ENCODE measurements at regions not wholly inside any gene's neighbourhood (a gene's known extent, or its start where the extent isn't known, plus 50 kb on each side); places are given as distances from the start of the nearest gene placed in this dataset.

- intact Hi-C loops (cut with DNase I): no loop called here
- ATAC-seq (no peak), DNase-seq (no peak)
- TF ChIP-seq POLR2A (IDR thresholded peaks at IDR 0.05) (no peak), CTCF (IDR thresholded peaks at IDR 0.05) (no peak)
- Histone ChIP-seq H3K27ac (no peak overlapping the region), H3K4me3 (no peak overlapping the region), H3K9me3 (no peaks in the 10 kb centered on the region), H3K36me3 (replicated peaks in 1 of 2; ENCODE audit: insufficient read depth in 1 of 2, low read depth in 2 of 2) (no peaks in the 10 kb centered on the region), H3K27me3 (peaks cover 0 to 5% of the 10 kb centered on the region in 2 donors), H3K4me1 (no peaks in the 10 kb centered on the region)
- WGBS, 2 donors: 24 to 43% methylated on average over 6 of the region's 6 CpGs
Measured at GRCh38 chr16:79473456-79473855, 127.1 kb downstream of the MAF start.

GRCh38 chr16:79472426-79472825 lies 128.1 kb downstream of the MAF start:
- WGBS, 2 donors: 59 to 83% methylated on average over 3 of the region's 3 CpGs
- H3K4me3 ChIP-seq: no peak overlapping the region
- no peak overlapping the region for H3K27ac ChIP-seq
- H3K27me3 ChIP-seq: peaks cover 0 to 5% of the 10 kb centered on the region in 2 donors
- H3K4me1 ChIP-seq: no peaks in the 10 kb centered on the region
- no peaks in the 10 kb centered on the region for H3K9me3 ChIP-seq
- ATAC-seq (no peak), DNase-seq (no peak)
- no peak for TF ChIP-seq POLR2A (IDR thresholded peaks at IDR 0.05)
- intact Hi-C loops (cut with DNase I): no loop called here
- no peaks in the 10 kb centered on the region for H3K36me3 ChIP-seq (replicated peaks in 1 of 2; ENCODE audit: insufficient read depth in 1 of 2, low read depth in 2 of 2)

- H3K9me3 ChIP-seq: no peaks in the 10 kb centered on the region
- ATAC-seq (no peak), DNase-seq (peak in 2 of 4 donors; percentile 14 to 48)
- no peaks in the 10 kb centered on the region for H3K4me1 ChIP-seq
- no peak for TF ChIP-seq CTCF (IDR thresholded peaks at IDR 0.05)
- TF ChIP-seq POLR2A (IDR thresholded peaks at IDR 0.05): no peak
- H3K36me3 ChIP-seq (replicated peaks in 1 of 2; ENCODE audit: insufficient read depth in 1 of 2, low read depth in 2 of 2): no peaks in the 10 kb centered on the region
- intact Hi-C loops (cut with DNase I): no loop called here
- no peak overlapping the region for H3K4me3 ChIP-seq
- peaks cover 0 to 5% of the 10 kb centered on the region in 2 donors for H3K27me3 ChIP-seq
- no peak overlapping the region for H3K27ac ChIP-seq
- 74 to 76% methylated on average over 10 of the region's 10 CpGs for WGBS, 2 donors
Measured at GRCh38 chr16:79469999-79470398, 130.5 kb downstream of the MAF start.

- WGBS, 2 donors: 69 to 74% methylated on average over 4 of the region's 4 CpGs
- TF ChIP-seq CTCF (IDR thresholded peaks at IDR 0.05): no peak
- no peak for TF ChIP-seq POLR2A (IDR thresholded peaks at IDR 0.05)
- no peak overlapping the region for H3K4me3 ChIP-seq
- ATAC-seq (no peak), DNase-seq (no peak)
- H3K4me1 ChIP-seq: no peaks in the 10 kb centered on the region
- peaks cover 0 to 5% of the 10 kb centered on the region in 2 donors for H3K27me3 ChIP-seq
- intact Hi-C loops (cut with DNase I): no loop called here
- no peaks in the 10 kb centered on the region for H3K36me3 ChIP-seq (replicated peaks in 1 of 2; ENCODE audit: insufficient read depth in 1 of 2, low read depth in 2 of 2)
- no peak overlapping the region for H3K27ac ChIP-seq
- no peaks in the 10 kb centered on the region for H3K9me3 ChIP-seq
Measured at GRCh38 chr16:79468631-79469030, 131.9 kb downstream of the MAF start.

- H3K9me3 ChIP-seq: no peaks in the 10 kb centered on the region
- no peaks in the 10 kb centered on the region for H3K36me3 ChIP-seq (replicated peaks in 1 of 2; ENCODE audit: insufficient read depth in 1 of 2, low read depth in 2 of 2)
- TF ChIP-seq POLR2A (IDR thresholded peaks at IDR 0.05) (no peak), CTCF (IDR thresholded peaks at IDR 0.05) (no peak)
Measured at GRCh38 chr16:79468121-79468552, 132.4 kb downstream of the MAF start.

More at GRCh38 chr16:79468121-79468552, 132.4 kb downstream of the MAF start:
- Histone ChIP-seq H3K27me3 (peaks cover 0 to 5% of the 10 kb centered on the region in 2 donors), H3K4me3 (no peak overlapping the region), H3K4me1 (no peaks in the 10 kb centered on the region), H3K27ac (no peak overlapping the region)
- ATAC-seq (no peak), DNase-seq (no peak)
- WGBS, 2 donors: 65 to 70% methylated on average over 9 of the region's 10 CpGs
- intact Hi-C loops (cut with DNase I): no loop called here

All from body of pancreas (tissue), 4 donors.